Stimulated activated CD8-positive, alpha-beta memory T cell treated with anti-CD3 and anti-CD28 coated beads, Interleukin-15, amount 100 ng/mL, for 48 hours (primary cell): ENCODE measurements at regions not wholly inside any gene's neighbourhood (a gene's known extent, or its start where the extent isn't known, plus 50 kb on each side); places are given as distances from the start of the nearest gene placed in this dataset.

ENCODE experiments used
- DNase-seq, 2 donors: peaks; one replicate each; pipeline ENCODE4 v3.0.0-alpha.2; 2020; ENCODE audit warnings: low read depth in 2 of 2

- DNase-seq = no peak
These were observed 60.0 kb downstream of the NRN1 start for GRCh38 chr6:5946701-5947100.

- no peak for DNase-seq
These were observed 60.5 kb downstream of the NRN1 start for GRCh38 chr6:5946181-5946580.

- DNase-seq = no peak
These were observed 63.1 kb downstream of the NRN1 start for GRCh38 chr6:5943591-5943990.

- DNase-seq = no peak
These were observed 64.1 kb downstream of the NRN1 start for GRCh38 chr6:5942591-5942990.

GRCh38 chr6:5941188-5941587 lies 65.5 kb downstream of the NRN1 start:
- no peak for DNase-seq

GRCh38 chr6:5938934-5939333 lies 67.8 kb downstream of the NRN1 start:
- DNase-seq = no peak

- no peak for DNase-seq
These were observed 68.6 kb downstream of the NRN1 start for GRCh38 chr6:5937936-5938706.

GRCh38 chr6:5937169-5937909 lies 69.4 kb downstream of the NRN1 start:
- no peak for DNase-seq

GRCh38 chr6:5936631-5937030 lies 70.1 kb downstream of the NRN1 start:
- DNase-seq = no peak

GRCh38 chr6:5936140-5936539 lies 70.6 kb downstream of the NRN1 start:
- no peak for DNase-seq

GRCh38 chr6:5930968-5931367 lies 75.8 kb downstream of the NRN1 start:
- DNase-seq = no peak

- no peak for DNase-seq
These were observed 76.5 kb downstream of the NRN1 start for GRCh38 chr6:5930143-5930770.

GRCh38 chr6:5923840-5924239 lies 82.9 kb downstream of the NRN1 start:
- no peak for DNase-seq

- DNase-seq = no peak
These were observed 84.5 kb downstream of the NRN1 start for GRCh38 chr6:5922230-5922629.

- no peak for DNase-seq
These were observed 97.0 kb downstream of the NRN1 start for GRCh38 chr6:5909721-5910120.

GRCh38 chr6:5906842-5907241 lies 99.9 kb downstream of the NRN1 start:
- no peak for DNase-seq

GRCh38 chr6:5906340-5906670 lies 100.4 kb downstream of the NRN1 start:
- no peak for DNase-seq

- no peak for DNase-seq
These were observed 101.0 kb downstream of the NRN1 start for GRCh38 chr6:5905431-5906339.

- no peak for DNase-seq
These were observed 102.2 kb downstream of the NRN1 start for GRCh38 chr6:5904532-5904931.

- no peak for DNase-seq
These were observed 107.3 kb downstream of the NRN1 start for GRCh38 chr6:5899216-5900045.

- no peak for DNase-seq
These were observed 108.2 kb downstream of the NRN1 start for GRCh38 chr6:5898563-5898962.
